GM19463 (cell line): ENCODE measurements at regions not wholly inside any gene's neighbourhood (a gene's known extent, or its start where the extent isn't known, plus 50 kb on each side); places are given as distances from the start of the nearest gene placed in this dataset.
"Not testable (repeated sequence)": the region's sequence is repeated elsewhere in the genome, so short reads cannot be mapped to it uniquely, and the experiment has no call there.

Experiments used
- ATAC-seq: cut with Tn5 transposase; IDR thresholded peaks from one replicate; pipeline ENCODE4 v1.9.1; 2021; ENCODE audit warnings: mild to moderate bottlenecking, moderate library complexity; ENCODE audit not compliant: unreplicated experiment

GRCh38 chr12:127038152-127038551, 1228.8 kb upstream of the TMEM132C start:
- no peak for ATAC-seq

GRCh38 chr12:127038761-127039160, 1228.2 kb upstream of the TMEM132C start:
- ATAC-seq = no peak

GRCh38 chr12:127041985-127042625, 1224.9 kb upstream of the TMEM132C start:
- peak; percentile 91 for ATAC-seq

GRCh38 chr12:127043731-127044130, 1223.2 kb upstream of the TMEM132C start:
- ATAC-seq = no peak

- ATAC-seq = no peak
Measured at GRCh38 chr12:127044836-127045235, 1222.1 kb upstream of the TMEM132C start.

GRCh38 chr12:127046467-127046866, 1220.5 kb upstream of the TMEM132C start:
- no peak for ATAC-seq

- no peak for ATAC-seq
Measured at GRCh38 chr12:127048057-127048456, 1218.9 kb upstream of the TMEM132C start.

- ATAC-seq = not testable (repeated sequence)
Measured at GRCh38 chr12:127048525-127048924, 1218.4 kb upstream of the TMEM132C start.

GRCh38 chr12:127051139-127051538, 1215.8 kb upstream of the TMEM132C start:
- no peak for ATAC-seq

GRCh38 chr12:127052511-127053232, 1214.3 kb upstream of the TMEM132C start:
- ATAC-seq = no peak

GRCh38 chr12:127054531-127054930, 1212.4 kb upstream of the TMEM132C start:
- ATAC-seq = no peak

- ATAC-seq = no peak
Measured at GRCh38 chr12:127060310-127060847, 1206.6 kb upstream of the TMEM132C start.

- no peak for ATAC-seq
Measured at GRCh38 chr12:127060933-127061332, 1206.0 kb upstream of the TMEM132C start.

- no peak for ATAC-seq
Measured at GRCh38 chr12:127063339-127064072, 1203.5 kb upstream of the TMEM132C start.

- ATAC-seq = no peak
Measured at GRCh38 chr12:127064207-127064606, 1202.8 kb upstream of the TMEM132C start.

GRCh38 chr12:127065595-127065994, 1201.4 kb upstream of the TMEM132C start:
- ATAC-seq = no peak

GRCh38 chr12:127070515-127071157, 1196.3 kb upstream of the TMEM132C start:
- ATAC-seq = no peak

GRCh38 chr12:127074161-127074560, 1192.8 kb upstream of the TMEM132C start:
- ATAC-seq = no peak

GRCh38 chr12:127075981-127076380, 1191.0 kb upstream of the TMEM132C start:
- no peak for ATAC-seq

- ATAC-seq = no peak
Measured at GRCh38 chr12:127077262-127078045, 1189.5 kb upstream of the TMEM132C start.
